ENCODE measurements at regions not wholly inside any gene's neighbourhood (a gene's known extent, or its start where the extent isn't known, plus 50 kb on each side); places are given as distances from the start of the nearest gene placed in this dataset.

DNA sequence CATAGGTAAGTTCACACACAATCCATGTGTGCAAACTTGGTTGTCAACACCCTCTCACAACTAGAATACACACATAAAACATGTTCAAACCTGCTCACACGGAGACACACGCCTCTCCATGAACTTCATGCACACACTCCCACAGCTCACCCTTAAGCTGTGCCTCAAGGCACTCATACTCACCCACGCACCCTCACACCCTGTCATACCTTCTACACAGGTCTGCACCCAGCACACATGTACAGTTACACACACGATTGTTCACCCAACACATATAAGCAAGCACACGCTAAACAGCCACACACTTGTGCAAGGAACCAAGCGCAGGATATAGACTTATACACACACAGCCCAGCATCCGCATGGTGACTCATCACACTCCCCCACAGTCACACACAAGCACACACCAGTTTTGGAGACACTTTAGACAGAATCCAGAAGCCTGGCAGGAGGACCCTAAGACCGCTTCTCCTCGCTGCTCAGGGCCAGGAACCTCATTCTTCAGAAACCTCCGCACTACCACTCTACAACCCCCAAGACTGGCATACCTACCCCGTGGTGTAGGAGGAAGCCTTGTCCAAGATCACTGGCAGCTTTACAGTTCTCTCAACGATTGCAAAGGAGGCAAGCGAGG, 58.7 kb upstream of the ZC3H12A start:
- TF ChIP-seq, protein P1, sequence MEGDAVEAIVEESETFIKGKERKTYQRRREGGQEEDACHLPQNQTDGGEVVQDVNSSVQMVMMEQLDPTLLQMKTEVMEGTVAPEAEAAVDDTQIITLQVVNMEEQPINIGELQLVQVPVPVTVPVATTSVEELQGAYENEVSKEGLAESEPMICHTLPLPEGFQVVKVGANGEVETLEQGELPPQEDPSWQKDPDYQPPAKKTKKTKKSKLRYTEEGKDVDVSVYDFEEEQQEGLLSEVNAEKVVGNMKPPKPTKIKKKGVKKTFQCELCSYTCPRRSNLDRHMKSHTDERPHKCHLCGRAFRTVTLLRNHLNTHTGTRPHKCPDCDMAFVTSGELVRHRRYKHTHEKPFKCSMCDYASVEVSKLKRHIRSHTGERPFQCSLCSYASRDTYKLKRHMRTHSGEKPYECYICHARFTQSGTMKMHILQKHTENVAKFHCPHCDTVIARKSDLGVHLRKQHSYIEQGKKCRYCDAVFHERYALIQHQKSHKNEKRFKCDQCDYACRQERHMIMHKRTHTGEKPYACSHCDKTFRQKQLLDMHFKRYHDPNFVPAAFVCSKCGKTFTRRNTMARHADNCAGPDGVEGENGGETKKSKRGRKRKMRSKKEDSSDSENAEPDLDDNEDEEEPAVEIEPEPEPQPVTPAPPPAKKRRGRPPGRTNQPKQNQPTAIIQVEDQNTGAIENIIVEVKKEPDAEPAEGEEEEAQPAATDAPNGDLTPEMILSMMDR (IDR thresholded peaks at IDR 0.05; ENCODE audit: insufficient read depth, low read depth, low read length, missing control alignments): no peak
- DNase-seq (ENCODE audit: low read depth): no peak
- H3K4me3 ChIP-seq (ENCODE audit: low read length): no peak overlapping the region

DNA sequence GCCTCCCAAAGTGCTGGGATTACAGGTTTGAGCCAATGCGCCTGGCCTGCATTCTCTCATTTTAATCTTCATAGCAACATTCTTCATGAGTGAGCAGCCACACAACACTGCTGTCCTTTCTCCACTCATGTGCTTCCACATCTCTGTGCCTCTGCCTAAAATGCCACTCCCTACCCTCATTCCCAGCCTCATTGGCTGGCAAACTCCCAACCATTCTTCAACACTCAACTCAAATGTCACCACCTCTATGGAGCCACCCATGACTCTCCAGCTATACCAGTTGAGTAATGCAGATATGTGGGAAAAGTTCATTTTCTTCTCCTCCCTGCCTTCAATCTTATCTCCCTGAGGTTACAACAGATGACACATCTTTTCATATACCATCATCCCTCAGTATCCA, 53.9 kb upstream of the ZC3H12A start:
- DNase-seq (ENCODE audit: low read depth): peak; percentile 10
- TF ChIP-seq, protein P1 (IDR thresholded peaks at IDR 0.05; ENCODE audit: insufficient read depth, low read depth, low read length, missing control alignments): no peak

DNA sequence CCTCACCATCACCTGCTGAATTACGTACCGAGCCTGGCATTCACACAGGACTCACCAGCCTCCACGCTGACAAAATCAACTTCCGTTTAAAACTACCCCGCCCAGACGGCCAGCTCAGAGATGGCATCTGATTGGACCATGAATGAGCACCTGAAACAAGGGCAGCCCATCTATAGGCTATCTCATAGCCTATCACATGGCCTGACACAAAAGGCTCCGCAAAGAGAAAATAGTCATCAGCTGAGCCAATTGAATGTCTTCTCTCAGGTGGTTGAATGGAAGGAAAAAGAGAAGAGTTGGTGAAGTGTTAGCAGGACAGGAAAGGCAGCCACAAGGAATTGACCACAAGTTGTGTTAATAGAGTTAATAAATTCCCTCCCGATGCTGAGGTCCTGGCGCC, 50.6 kb upstream of the ZC3H12A start:
- H3K4me3 ChIP-seq (ENCODE audit: low read length): no peak overlapping the region
- no peak for DNase-seq (ENCODE audit: low read depth)
- TF ChIP-seq, protein P1 (IDR thresholded peaks at IDR 0.05; ENCODE audit: insufficient read depth, low read depth, low read length, missing control alignments): no peak

More for the DNA sequence above, 53.9 kb upstream of the ZC3H12A start:
- H3K4me3 ChIP-seq (ENCODE audit: low read length): no peak overlapping the region

DNA sequence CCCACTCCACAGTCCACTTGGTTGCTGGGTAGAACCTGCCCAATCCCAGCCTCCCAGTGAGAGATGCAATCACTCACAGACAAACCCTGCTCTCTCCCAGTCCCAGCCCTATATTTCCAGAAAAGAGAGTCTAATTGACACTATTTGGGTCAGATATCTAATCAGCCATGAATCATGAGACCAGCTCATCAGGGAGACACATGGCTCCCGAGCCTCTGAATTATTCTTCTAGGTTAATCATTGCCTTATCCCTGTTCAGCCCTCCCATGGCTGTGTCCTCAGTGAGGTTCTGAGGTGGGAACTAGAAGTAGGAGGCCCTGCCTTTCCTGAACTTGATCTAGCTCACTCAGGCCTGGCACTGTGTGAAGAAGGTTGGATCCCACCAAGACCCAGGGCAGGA, 49.9 kb upstream of the ZC3H12A start:
- no peak overlapping the region for H3K4me3 ChIP-seq (ENCODE audit: low read length)
- DNase-seq (ENCODE audit: low read depth): no peak
- TF ChIP-seq, protein P1 (IDR thresholded peaks at IDR 0.05; ENCODE audit: insufficient read depth, low read depth, low read length, missing control alignments): no peak
